ENCODE measurements at regions not wholly inside any gene's neighbourhood (a gene's known extent, or its start where the extent isn't known, plus 50 kb on each side); places are given as distances from the start of the nearest gene placed in this dataset.
A peak's percentile ranks its signal among the peaks of the same experiment; 100 is the strongest.

DNA sequence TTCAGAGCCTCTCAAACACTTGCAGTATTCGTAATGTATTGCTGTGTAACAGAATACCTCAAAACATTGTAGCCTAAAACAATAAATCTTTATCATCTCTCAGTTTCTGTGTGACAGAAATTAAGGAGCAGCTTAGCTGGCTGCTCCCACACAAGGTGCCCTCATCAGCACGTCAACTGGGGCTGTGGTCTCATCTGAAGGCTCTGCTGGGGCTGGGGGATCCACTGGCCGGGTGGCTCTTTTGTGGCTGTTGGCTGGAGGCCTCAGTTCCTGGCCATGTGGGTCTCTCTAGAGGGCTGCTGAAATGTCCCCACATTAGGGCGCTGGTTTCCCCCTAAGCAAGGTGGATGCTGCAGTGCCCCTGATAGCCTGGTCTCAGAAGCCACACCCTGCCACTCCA lies 113.4 kb upstream of the CIBAR2 start:
- no peaks in the 10 kb centered on the region for H3K27me3 ChIP-seq
- no peaks in the 10 kb centered on the region for H3K9me3 ChIP-seq
- 83 to 100% (median 96%) methylated on average over 3 to 4 of the region's 4 CpGs for WGBS, 5 donors
- no peaks in the 10 kb centered on the region for H3K36me3 ChIP-seq
- DNase-seq, result no peak
- intact Hi-C loops (cut with DNase I; ENCODE audit: low total_unique reads), result no loop called here
- H3K27ac ChIP-seq, result no peak overlapping the region
- no peak overlapping the region for H3K4me3 ChIP-seq
- H3K4me1 ChIP-seq, result peaks cover 4 to 49% (median 24%) of the 10 kb centered on the region in 4 donors
- TF ChIP-seq POLR2AphosphoS5 (IDR thresholded peaks at IDR 0.05) (no peak), POLR2A (IDR thresholded peaks at IDR 0.05) (no peak)
- TF ChIP-seq, protein P1, sequence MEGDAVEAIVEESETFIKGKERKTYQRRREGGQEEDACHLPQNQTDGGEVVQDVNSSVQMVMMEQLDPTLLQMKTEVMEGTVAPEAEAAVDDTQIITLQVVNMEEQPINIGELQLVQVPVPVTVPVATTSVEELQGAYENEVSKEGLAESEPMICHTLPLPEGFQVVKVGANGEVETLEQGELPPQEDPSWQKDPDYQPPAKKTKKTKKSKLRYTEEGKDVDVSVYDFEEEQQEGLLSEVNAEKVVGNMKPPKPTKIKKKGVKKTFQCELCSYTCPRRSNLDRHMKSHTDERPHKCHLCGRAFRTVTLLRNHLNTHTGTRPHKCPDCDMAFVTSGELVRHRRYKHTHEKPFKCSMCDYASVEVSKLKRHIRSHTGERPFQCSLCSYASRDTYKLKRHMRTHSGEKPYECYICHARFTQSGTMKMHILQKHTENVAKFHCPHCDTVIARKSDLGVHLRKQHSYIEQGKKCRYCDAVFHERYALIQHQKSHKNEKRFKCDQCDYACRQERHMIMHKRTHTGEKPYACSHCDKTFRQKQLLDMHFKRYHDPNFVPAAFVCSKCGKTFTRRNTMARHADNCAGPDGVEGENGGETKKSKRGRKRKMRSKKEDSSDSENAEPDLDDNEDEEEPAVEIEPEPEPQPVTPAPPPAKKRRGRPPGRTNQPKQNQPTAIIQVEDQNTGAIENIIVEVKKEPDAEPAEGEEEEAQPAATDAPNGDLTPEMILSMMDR (IDR thresholded peaks at IDR 0.05), result no peak

DNA sequence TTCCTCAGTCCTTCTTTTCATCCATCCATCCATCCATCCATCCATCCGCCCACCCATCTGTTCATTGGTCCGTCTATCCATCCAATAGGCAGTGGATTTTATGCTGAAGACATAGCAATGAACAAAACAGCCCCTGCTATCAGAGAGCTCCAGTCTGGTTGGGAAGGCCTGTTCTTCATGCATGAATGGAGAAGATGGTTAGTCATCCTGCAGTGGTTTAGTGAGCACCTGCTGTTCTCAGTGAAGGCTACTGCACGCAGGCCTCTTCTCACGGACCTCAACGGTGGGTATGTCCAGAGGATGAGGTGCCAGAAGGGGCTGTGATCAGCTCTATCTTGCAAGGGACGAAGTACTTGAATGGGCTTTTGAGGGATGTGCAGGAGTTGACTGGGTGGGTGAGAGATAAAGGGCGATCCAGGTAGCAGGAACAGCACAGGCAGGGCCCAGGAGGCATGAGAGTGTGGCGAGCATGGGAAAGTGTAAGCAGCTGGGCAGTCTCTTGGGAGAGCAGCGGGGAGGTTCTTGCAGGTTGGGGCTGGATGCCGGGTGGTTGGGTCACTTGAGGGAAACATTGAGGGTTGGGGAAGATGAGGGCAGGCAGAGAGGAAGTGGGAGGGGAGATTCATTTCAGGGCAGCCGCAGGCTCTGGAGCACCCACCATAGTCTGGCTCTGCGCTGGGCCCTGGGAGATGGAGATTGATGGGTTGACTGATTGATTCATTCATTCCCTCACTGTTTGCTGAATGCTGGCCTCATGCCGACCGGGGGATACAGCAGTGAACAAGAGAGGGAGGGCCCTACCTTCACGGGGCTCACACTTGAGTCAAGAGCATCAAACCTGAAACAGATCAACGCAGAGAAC lies 115.0 kb upstream of the CIBAR2 start:
- DNase-seq, result no peak
- no peaks in the 10 kb centered on the region for H3K27me3 ChIP-seq
- 72 to 85% (median 79%) methylated on average over 16 of the region's 16 CpGs for WGBS, 5 donors
- no peak for TF ChIP-seq EP300 (IDR thresholded peaks at IDR 0.05)
- TF ChIP-seq POLR2AphosphoS5 (IDR thresholded peaks at IDR 0.05), result no peak
- TF ChIP-seq POLR2A (IDR thresholded peaks at IDR 0.05), result no peak
- TF ChIP-seq, protein P1 (IDR thresholded peaks at IDR 0.05), result no peak
- H3K36me3 ChIP-seq, result no peaks in the 10 kb centered on the region
- H3K4me3 ChIP-seq, result no peak overlapping the region
- intact Hi-C loops (cut with DNase I; ENCODE audit: low total_unique reads), result no loop called here
- peaks cover 0 to 43% (median 18%) of the 10 kb centered on the region in 4 donors for H3K4me1 ChIP-seq
- no peaks in the 10 kb centered on the region for H3K9me3 ChIP-seq
- peak overlapping the region in 1 of 5 donors; percentile 11 for H3K27ac ChIP-seq

DNA sequence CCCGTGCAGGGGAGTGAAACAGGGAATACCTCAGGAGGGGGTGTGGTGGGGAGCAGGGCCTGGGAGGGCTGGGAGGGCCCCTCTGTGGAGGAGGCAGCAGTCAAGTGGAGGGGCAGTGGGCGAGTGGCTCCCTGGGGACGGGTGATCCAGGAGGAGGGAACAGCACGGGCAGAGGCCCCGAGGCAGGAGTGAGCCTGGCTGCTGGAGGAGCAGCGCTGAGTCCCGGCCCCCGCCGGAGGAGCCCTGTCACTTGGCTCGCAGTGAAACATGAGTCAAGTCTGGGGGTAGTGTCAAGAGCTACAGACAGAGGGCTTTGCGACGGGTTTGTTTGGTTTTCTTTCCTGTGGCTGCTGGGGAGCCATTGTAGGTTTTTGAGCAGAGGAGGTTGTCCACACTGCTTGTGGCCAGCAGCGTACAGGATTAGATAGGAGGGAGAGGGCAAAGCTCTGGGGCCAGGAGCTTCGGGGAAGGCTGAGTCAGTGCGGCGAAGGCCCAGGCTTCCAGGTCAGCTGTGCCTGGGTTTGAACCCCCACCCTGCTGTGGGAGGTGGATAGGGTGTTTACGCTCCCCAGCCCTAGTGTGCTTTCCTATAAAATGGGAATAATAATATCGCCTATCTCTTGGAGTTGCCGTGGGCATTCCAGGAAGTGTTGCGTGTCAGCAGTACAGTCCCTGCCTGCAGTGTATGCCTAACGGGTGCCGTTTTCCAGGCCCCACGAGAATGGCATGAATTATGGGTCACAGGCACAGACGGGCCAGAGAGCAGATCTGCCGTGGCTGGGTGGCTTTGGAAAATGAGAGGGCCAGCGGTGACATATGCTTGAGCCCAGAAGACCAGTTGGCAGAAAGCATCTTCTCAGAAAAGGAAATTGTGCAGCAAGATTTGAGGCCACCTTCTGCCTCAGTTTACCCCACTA lies 115.9 kb upstream of the CIBAR2 start:
- 63 to 71% (median 69%) methylated on average over 26 of the region's 26 CpGs for WGBS, 5 donors
- Histone ChIP-seq H3K36me3 (no peaks in the 10 kb centered on the region), H3K27ac (peak overlapping the region in 1 of 5 donors; percentile 11), H3K4me3 (no peak overlapping the region), H3K9me3 (no peaks in the 10 kb centered on the region), H3K4me1 (peaks cover 0 to 45% (median 21%) of the 10 kb centered on the region in 4 donors), H3K27me3 (no peaks in the 10 kb centered on the region)
- DNase-seq, result no peak
- intact Hi-C loops (cut with DNase I; ENCODE audit: low total_unique reads), result no loop called here
- TF ChIP-seq POLR2A (IDR thresholded peaks at IDR 0.05), result no peak

DNA sequence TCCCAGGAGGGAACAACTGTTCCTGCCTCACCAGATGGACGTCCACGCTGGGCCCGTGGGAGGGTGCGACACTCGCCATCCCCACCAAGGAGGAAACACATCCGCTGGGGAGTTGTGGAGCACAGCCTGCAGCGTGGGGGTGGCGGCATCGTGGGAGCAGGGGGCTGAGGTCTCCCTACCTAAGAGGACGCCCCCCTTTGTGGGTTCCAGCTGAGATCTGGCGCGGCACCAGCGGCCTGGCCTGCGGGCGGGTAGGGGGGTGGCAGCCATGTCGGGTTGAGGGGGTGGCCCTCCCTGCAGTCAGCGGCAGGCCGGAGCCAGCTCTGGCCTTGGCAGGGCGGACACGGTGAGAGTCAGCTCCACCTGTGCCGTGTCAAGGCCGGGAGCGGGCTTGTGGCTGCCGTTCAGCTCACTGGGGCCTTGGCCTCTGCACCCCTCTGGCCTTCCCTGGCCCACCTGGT lies 116.7 kb upstream of the CIBAR2 start:
- Histone ChIP-seq H3K4me3 (no peak overlapping the region), H3K9me3 (no peaks in the 10 kb centered on the region), H3K27me3 (no peaks in the 10 kb centered on the region), H3K36me3 (no peaks in the 10 kb centered on the region), H3K4me1 (peaks cover 2 to 50% (median 22%) of the 10 kb centered on the region in 4 donors), H3K27ac (no peak overlapping the region)
- DNase-seq, result no peak
- intact Hi-C loops (cut with DNase I; ENCODE audit: low total_unique reads), result no loop called here
- 81 to 93% (median 87%) methylated on average over 6 to 24 of the region's 24 CpGs for WGBS, 5 donors
- TF ChIP-seq EP300 (IDR thresholded peaks at IDR 0.05), result no peak
- TF ChIP-seq, protein P1 (IDR thresholded peaks at IDR 0.05), result no peak
- no peak for TF ChIP-seq POLR2A (IDR thresholded peaks at IDR 0.05)
- no peak for TF ChIP-seq POLR2AphosphoS5 (IDR thresholded peaks at IDR 0.05)
